ENCODE measurements at regions not wholly inside any gene's neighbourhood (a gene's known extent, or its start where the extent isn't known, plus 50 kb on each side); places are given as distances from the start of the nearest gene placed in this dataset.

DNA sequence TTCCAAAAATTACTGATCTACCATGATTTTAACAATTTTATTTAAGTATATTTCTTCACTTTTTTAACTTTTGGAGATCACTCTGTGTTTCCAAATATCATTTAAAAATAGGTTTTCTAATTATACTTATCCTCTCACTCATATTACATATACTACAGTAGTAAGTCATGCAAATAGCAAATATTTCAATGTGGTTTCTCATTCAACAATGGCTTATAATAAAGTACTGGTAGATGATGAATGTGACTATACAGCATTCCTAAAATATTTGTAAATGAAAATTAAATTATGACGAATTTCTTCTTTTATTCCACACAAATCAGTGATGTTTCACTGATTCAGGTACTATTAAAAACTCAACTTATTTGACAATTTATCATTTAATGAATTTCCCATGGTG, 176.3 kb upstream of the MEF2C start:
- no peaks in the 10 kb centered on the region for H3K27me3 ChIP-seq (replicated peaks in 1 of 4; ENCODE audit: control insufficient read depth in 3 of 4, extremely low read depth in 1 of 4, insufficient read depth in 3 of 4, low read length in 3 of 4)
- no peak overlapping the region for H3K4me2 ChIP-seq (ENCODE audit: insufficient read depth in 1 of 2, low read depth in 2 of 2, low read length in 2 of 2)
- CTCF ChIA-PET (ENCODE audit: partially characterized antibody) = interaction anchor here (0.5 kb wide), 1 partner anchor 329 kb away, joined by 3 read pairs; no protein-coding TSS in a partner anchor
- WGBS, 2 experiments (ENCODE audit: extremely low coverage in 1 of 2, insufficient coverage in 1 of 2, insufficient read length in 1 of 2, insufficient replicate concordance in 2 of 2, low coverage in 1 of 2, low lambda C conversion rate in 2 of 2, missing lambda C conversion rate in 1 of 2) = 80% methylated on average over 1 of the region's 1 CpG; no CpG with 5 or more reads in 1 of the 2 experiments
- H4K91ac ChIP-seq (replicated peaks; ENCODE audit: insufficient read length, low read length) = no peak overlapping the region
- no peak overlapping the region for H2BK15ac ChIP-seq (ENCODE audit: low read length)
- H2AK5ac ChIP-seq (ENCODE audit: low read depth, low read length) = no peak overlapping the region
- H3K4me3 ChIP-seq (ENCODE audit: extremely low read depth in 1 of 4, insufficient read depth in 2 of 4, low read depth in 3 of 4, low read length in 4 of 4) = no peak overlapping the region
- no peaks in the 10 kb centered on the region for H4K20me1 ChIP-seq (replicated peaks in 1 of 2; ENCODE audit: control insufficient read depth in 1 of 2, insufficient read depth in 2 of 2, low read length in 2 of 2)
- H3K27ac ChIP-seq (ENCODE audit: low read depth, low read length) = no peak overlapping the region
- no peak overlapping the region for H2BK12ac ChIP-seq (ENCODE audit: low read depth, low read length)
- no peak overlapping the region for H2BK20ac ChIP-seq (ENCODE audit: low read length)
- no peaks in the 10 kb centered on the region for H3K79me1 ChIP-seq (ENCODE audit: low read depth, low read length)
- TF ChIP-seq TAF7 (optimal IDR thresholded peaks at IDR 0.05; ENCODE audit: borderline replicate concordance, low read depth, low read length) (no peak), TCF12 (IDR thresholded peaks at IDR 0.05; ENCODE audit: low read depth, low read length) (no peak), BACH1 (IDR thresholded peaks at IDR 0.05; ENCODE audit: low read length) (no peak), RNF2 (IDR thresholded peaks at IDR 0.05; ENCODE audit: borderline replicate concordance, low read depth, low read length, missing control alignments, poor library complexity, severe bottlenecking) (no peak), ZNF274 (IDR thresholded peaks at IDR 0.05; ENCODE audit: borderline replicate concordance, extremely low read depth, low read length) (no peak), MAFK (IDR thresholded peaks at IDR 0.05; ENCODE audit: low read depth, low read length) (no peak)
- TF ChIP-seq, protein P1, sequence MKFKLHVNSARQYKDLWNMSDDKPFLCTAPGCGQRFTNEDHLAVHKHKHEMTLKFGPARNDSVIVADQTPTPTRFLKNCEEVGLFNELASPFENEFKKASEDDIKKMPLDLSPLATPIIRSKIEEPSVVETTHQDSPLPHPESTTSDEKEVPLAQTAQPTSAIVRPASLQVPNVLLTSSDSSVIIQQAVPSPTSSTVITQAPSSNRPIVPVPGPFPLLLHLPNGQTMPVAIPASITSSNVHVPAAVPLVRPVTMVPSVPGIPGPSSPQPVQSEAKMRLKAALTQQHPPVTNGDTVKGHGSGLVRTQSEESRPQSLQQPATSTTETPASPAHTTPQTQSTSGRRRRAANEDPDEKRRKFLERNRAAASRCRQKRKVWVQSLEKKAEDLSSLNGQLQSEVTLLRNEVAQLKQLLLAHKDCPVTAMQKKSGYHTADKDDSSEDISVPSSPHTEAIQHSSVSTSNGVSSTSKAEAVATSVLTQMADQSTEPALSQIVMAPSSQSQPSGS (IDR thresholded peaks at IDR 0.05; ENCODE audit: low read length) = no peak
- TF ChIP-seq, protein P2, sequence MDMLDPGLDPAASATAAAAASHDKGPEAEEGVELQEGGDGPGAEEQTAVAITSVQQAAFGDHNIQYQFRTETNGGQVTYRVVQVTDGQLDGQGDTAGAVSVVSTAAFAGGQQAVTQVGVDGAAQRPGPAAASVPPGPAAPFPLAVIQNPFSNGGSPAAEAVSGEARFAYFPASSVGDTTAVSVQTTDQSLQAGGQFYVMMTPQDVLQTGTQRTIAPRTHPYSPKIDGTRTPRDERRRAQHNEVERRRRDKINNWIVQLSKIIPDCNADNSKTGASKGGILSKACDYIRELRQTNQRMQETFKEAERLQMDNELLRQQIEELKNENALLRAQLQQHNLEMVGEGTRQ (IDR thresholded peaks at IDR 0.05; ENCODE audit: low read length) = no peak
- no peak overlapping the region for H4K8ac ChIP-seq (ENCODE audit: extremely low read depth, insufficient read depth, low read length)
- no peaks in the 10 kb centered on the region for H3K9me3 ChIP-seq (ENCODE audit: insufficient read depth in 2 of 2, low read depth in 1 of 2, low read length in 1 of 2)
- H2BK5ac ChIP-seq (ENCODE audit: low read depth, low read length) = no peak overlapping the region
- no peak overlapping the region for H3K14ac ChIP-seq (ENCODE audit: insufficient read length)
- no peak overlapping the region for H2BK120ac ChIP-seq (replicated peaks; ENCODE audit: low read depth, low read length)
- H3K4me1 ChIP-seq (replicated peaks in 1 of 4; ENCODE audit: control insufficient read depth in 3 of 4, insufficient read depth in 4 of 4, low read length in 3 of 4) = no peaks in the 10 kb centered on the region
- H3K56ac ChIP-seq (replicated peaks; ENCODE audit: insufficient read length, low read depth, low read length) = no peak overlapping the region
- H3K9ac ChIP-seq (replicated peaks in 1 of 4; ENCODE audit: extremely low read depth in 1 of 4, low read depth in 3 of 4, low read length in 3 of 4) = no peak overlapping the region
- H2AFZ ChIP-seq (ENCODE audit: low read length) = no peak overlapping the region
- no peak overlapping the region for H3K18ac ChIP-seq (ENCODE audit: extremely low read depth, low read length)
- no peak overlapping the region for H3K23ac ChIP-seq (ENCODE audit: insufficient read length)
- H3K36me3 ChIP-seq (ENCODE audit: control insufficient read depth in 2 of 4, insufficient read depth in 4 of 4, low read length in 3 of 4) = no peaks in the 10 kb centered on the region
- DNase-seq (ENCODE audit: low read depth in 1 of 2, low spot score in 2 of 2) (no peak), FAIRE-seq (no peak)
- H4K5ac ChIP-seq (ENCODE audit: insufficient read length, low read depth, low read length) = no peak overlapping the region
- POLR2A ChIA-PET (ENCODE audit: partially characterized antibody) = no interaction called here
- H3K23me2 ChIP-seq (ENCODE audit: low read depth, low read length) = no peaks in the 10 kb centered on the region
- no peaks in the 10 kb centered on the region for H3K79me2 ChIP-seq (ENCODE audit: control insufficient read depth in 1 of 2, insufficient read depth in 2 of 2, low read length in 2 of 2)
- no peak overlapping the region for H3K4ac ChIP-seq (replicated peaks; ENCODE audit: insufficient read length, low read depth, low read length)
